ENCODE measurements at regions not wholly inside any gene's neighbourhood (a gene's known extent, or its start where the extent isn't known, plus 50 kb on each side); places are given as distances from the start of the nearest gene placed in this dataset.

DNA sequence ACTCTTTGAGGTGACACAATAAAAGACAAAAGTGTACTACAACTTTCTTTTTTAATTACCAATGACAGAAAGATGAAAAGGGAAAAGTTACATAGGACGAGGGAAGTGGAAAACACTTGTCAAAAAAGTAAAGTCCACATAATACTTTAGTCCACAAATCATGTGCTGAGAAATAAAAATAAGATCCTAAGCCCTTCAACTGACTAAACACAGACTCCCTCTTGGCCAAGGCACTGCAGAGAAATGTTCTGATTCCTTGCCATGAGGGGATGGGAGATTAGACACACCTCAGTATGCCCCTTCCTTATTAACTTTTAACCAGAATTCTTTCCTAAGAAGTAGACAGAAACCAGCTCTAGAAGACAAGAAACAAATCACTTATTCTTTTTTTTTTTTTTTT, 59.5 kb upstream of the TGFBR2 start:
- TF ChIP-seq, protein P1, sequence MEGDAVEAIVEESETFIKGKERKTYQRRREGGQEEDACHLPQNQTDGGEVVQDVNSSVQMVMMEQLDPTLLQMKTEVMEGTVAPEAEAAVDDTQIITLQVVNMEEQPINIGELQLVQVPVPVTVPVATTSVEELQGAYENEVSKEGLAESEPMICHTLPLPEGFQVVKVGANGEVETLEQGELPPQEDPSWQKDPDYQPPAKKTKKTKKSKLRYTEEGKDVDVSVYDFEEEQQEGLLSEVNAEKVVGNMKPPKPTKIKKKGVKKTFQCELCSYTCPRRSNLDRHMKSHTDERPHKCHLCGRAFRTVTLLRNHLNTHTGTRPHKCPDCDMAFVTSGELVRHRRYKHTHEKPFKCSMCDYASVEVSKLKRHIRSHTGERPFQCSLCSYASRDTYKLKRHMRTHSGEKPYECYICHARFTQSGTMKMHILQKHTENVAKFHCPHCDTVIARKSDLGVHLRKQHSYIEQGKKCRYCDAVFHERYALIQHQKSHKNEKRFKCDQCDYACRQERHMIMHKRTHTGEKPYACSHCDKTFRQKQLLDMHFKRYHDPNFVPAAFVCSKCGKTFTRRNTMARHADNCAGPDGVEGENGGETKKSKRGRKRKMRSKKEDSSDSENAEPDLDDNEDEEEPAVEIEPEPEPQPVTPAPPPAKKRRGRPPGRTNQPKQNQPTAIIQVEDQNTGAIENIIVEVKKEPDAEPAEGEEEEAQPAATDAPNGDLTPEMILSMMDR (IDR thresholded peaks at IDR 0.05) = no peak
- no peak for TF ChIP-seq EP300 (IDR thresholded peaks at IDR 0.05)
- TF ChIP-seq POLR2A (IDR thresholded peaks at IDR 0.05) = no peak
